ENCODE measurements at regions not wholly inside any gene's neighbourhood (a gene's known extent, or its start where the extent isn't known, plus 50 kb on each side); places are given as distances from the start of the nearest gene placed in this dataset.

GRCh38 chr15:26451995-26452394 lies 320.9 kb downstream of the GABRB3 start:
- TF ChIP-seq CTCF (IDR thresholded peaks at IDR 0.05; ENCODE audit: low read depth, low read length): no peak
- no peak overlapping the region for H3K4me3 ChIP-seq (replicated peaks in 1 of 2; ENCODE audit: low read depth in 2 of 2, low read length in 2 of 2)
- no peak for DNase-seq (ENCODE audit: low read depth in 2 of 2)

- TF ChIP-seq CTCF (IDR thresholded peaks at IDR 0.05; ENCODE audit: low read depth, low read length): no peak
- no peak overlapping the region for H3K4me3 ChIP-seq (replicated peaks in 1 of 2; ENCODE audit: low read depth in 2 of 2, low read length in 2 of 2)
- DNase-seq (ENCODE audit: low read depth in 2 of 2): peak in 1 of 2 donors; percentile 34
Measured at GRCh38 chr15:26449291-26449690, 323.6 kb downstream of the GABRB3 start.

GRCh38 chr15:26443321-26443720 lies 329.5 kb downstream of the GABRB3 start:
- no peak overlapping the region for H3K4me3 ChIP-seq (replicated peaks in 1 of 2; ENCODE audit: low read depth in 2 of 2, low read length in 2 of 2)
- TF ChIP-seq CTCF (IDR thresholded peaks at IDR 0.05; ENCODE audit: low read depth, low read length): no peak
- DNase-seq (ENCODE audit: low read depth in 2 of 2): no peak

GRCh38 chr15:26442680-26443079 lies 330.2 kb downstream of the GABRB3 start:
- no peak for DNase-seq (ENCODE audit: low read depth in 2 of 2)
- no peak for TF ChIP-seq CTCF (IDR thresholded peaks at IDR 0.05; ENCODE audit: low read depth, low read length)
- no peak overlapping the region for H3K4me3 ChIP-seq (replicated peaks in 1 of 2; ENCODE audit: low read depth in 2 of 2, low read length in 2 of 2)

- TF ChIP-seq CTCF (IDR thresholded peaks at IDR 0.05; ENCODE audit: low read depth, low read length): no peak
- no peak for DNase-seq (ENCODE audit: low read depth in 2 of 2)
Measured at GRCh38 chr15:26439681-26440080, 333.2 kb downstream of the GABRB3 start.

GRCh38 chr15:26438718-26439117 lies 334.1 kb downstream of the GABRB3 start:
- TF ChIP-seq CTCF (IDR thresholded peaks at IDR 0.05; ENCODE audit: low read depth, low read length): no peak
- no peak for DNase-seq (ENCODE audit: low read depth in 2 of 2)

More at GRCh38 chr15:26439681-26440080, 333.2 kb downstream of the GABRB3 start:
- H3K4me3 ChIP-seq (replicated peaks in 1 of 2; ENCODE audit: low read depth in 2 of 2, low read length in 2 of 2): no peak overlapping the region

GRCh38 chr15:26438316-26438715 lies 334.6 kb downstream of the GABRB3 start:
- DNase-seq (ENCODE audit: low read depth in 2 of 2): no peak
- no peak for TF ChIP-seq CTCF (IDR thresholded peaks at IDR 0.05; ENCODE audit: low read depth, low read length)
- H3K4me3 ChIP-seq (replicated peaks in 1 of 2; ENCODE audit: low read depth in 2 of 2, low read length in 2 of 2): no peak overlapping the region

More at GRCh38 chr15:26438718-26439117, 334.1 kb downstream of the GABRB3 start:
- H3K4me3 ChIP-seq (replicated peaks in 1 of 2; ENCODE audit: low read depth in 2 of 2, low read length in 2 of 2): no peak overlapping the region
